SK-N-SH treated with all-trans-retinoic acid at 6 μM for 48 hours (cell line): ENCODE measurements at regions not wholly inside any gene's neighbourhood (a gene's known extent, or its start where the extent isn't known, plus 50 kb on each side); places are given as distances from the start of the nearest gene placed in this dataset.

Experiments
- ATAC-seq: fragments of 200-7000 bp; cut with Tn5 transposase; 3 replicates; pipeline ENCODE4 v1.9.1; 2020; ENCODE audit warnings: mild to moderate bottlenecking, moderate library complexity
- ARNTL ChIP-seq: fragments of 450-650 bp; formaldehyde crosslinking; IDR thresholded peaks from 2 replicates; pipeline ENCODE4 v1.5.0; 2020; ENCODE audit warnings: low read depth, mild to moderate bottlenecking, moderate library complexity, borderline replicate concordance
- BACH2 ChIP-seq: fragments of 250-450 bp; sonication (Bioruptor Pico); IDR thresholded peaks from 2 replicates; pipeline ENCODE4 v1.9.0; 2021; ENCODE audit warnings: mild to moderate bottlenecking, borderline replicate concordance
- CREB5 ChIP-seq: fragments of 250-450 bp; sonication (Bioruptor Pico); IDR thresholded peaks from 2 replicates; pipeline ENCODE4 v1.5.1; 2020; ENCODE audit warnings: low read depth, mild to moderate bottlenecking, moderate library complexity
- CSRNP3 ChIP-seq: fragments of 250-450 bp; sonication (Bioruptor Pico); IDR thresholded peaks from 2 replicates; pipeline ENCODE4 v1.5.1; 2021; ENCODE audit warnings: mild to moderate bottlenecking, moderate library complexity
- ESRRG ChIP-seq: fragments of 250-450 bp; sonication (Bioruptor Pico); IDR thresholded peaks from 2 replicates; pipeline ENCODE4 v1.6.1; 2021; ENCODE audit warnings: mild to moderate bottlenecking
- GLIS3 ChIP-seq: fragments of 250-450 bp; sonication (Bioruptor Pico); IDR thresholded peaks from 2 replicates; pipeline ENCODE4 v1.5.0; 2020; ENCODE audit warnings: mild to moderate bottlenecking, moderate library complexity
- ISL1 ChIP-seq: fragments of 250-450 bp; sonication (Bioruptor Pico); IDR thresholded peaks from 2 replicates; pipeline ENCODE4 v2.1.2; 2022; ENCODE audit warnings: mild to moderate bottlenecking, moderate library complexity
- OSR1 ChIP-seq: fragments of 250-450 bp; sonication (Bioruptor Pico); IDR thresholded peaks from 2 replicates; pipeline ENCODE4 v1.8.0; 2022; ENCODE audit warnings: moderate library complexity, mild to moderate bottlenecking, inconsistent platforms
- POU6F1 ChIP-seq: fragments of 250-450 bp; sonication (Bioruptor Pico); IDR thresholded peaks from 2 replicates; pipeline ENCODE4 v1.8.0; 2021; ENCODE audit warnings: low read depth, mild to moderate bottlenecking, moderate library complexity, borderline replicate concordance
- PPARA ChIP-seq: fragments of 250-450 bp; sonication (Bioruptor Pico); IDR thresholded peaks from 2 replicates; pipeline ENCODE4 v1.5.0; 2020; ENCODE audit warnings: mild to moderate bottlenecking, borderline replicate concordance
- RARB ChIP-seq: fragments of 250-450 bp; sonication (Bioruptor Pico); IDR thresholded peaks from 2 replicates; pipeline ENCODE4 v1.8.0; 2021; ENCODE audit warnings: mild to moderate bottlenecking, moderate library complexity
- SNAI2 ChIP-seq: fragments of 250-450 bp; sonication (Bioruptor Pico); IDR thresholded peaks from 2 replicates; pipeline ENCODE4 v1.5.0; 2020; ENCODE audit warnings: mild to moderate bottlenecking, moderate library complexity
- TCF4 ChIP-seq: fragments of 250-450 bp; sonication (Bioruptor Pico); IDR thresholded peaks from 2 replicates; pipeline ENCODE4 v1.8.0; 2021; ENCODE audit warnings: mild to moderate bottlenecking, moderate library complexity, borderline replicate concordance
- TOX ChIP-seq: fragments of 250-450 bp; sonication (Bioruptor Pico); IDR thresholded peaks from 2 replicates; pipeline ENCODE4 v1.8.0; 2021; ENCODE audit warnings: mild to moderate bottlenecking, moderate library complexity, borderline replicate concordance
- TSHZ2 ChIP-seq: fragments of 250-450 bp; sonication (Bioruptor Pico); IDR thresholded peaks from 2 replicates; pipeline ENCODE4 v1.5.0; 2020; ENCODE audit warnings: mild to moderate bottlenecking, moderate library complexity
- ZC3H10 ChIP-seq: fragments of 250-450 bp; sonication (Bioruptor Pico); IDR thresholded peaks from 2 replicates; pipeline ENCODE4 v1.5.1; 2021; ENCODE audit warnings: mild to moderate bottlenecking, moderate library complexity
- ZFP30 ChIP-seq: fragments of 450-650 bp; formaldehyde crosslinking; IDR thresholded peaks from 2 replicates; pipeline ENCODE4 v1.5.0; 2022; ENCODE audit warnings: mild to moderate bottlenecking, moderate library complexity
- ZNF565 ChIP-seq: fragments of 450-650 bp; formaldehyde crosslinking; conservative IDR thresholded peaks from 2 replicates; pipeline ENCODE4 v1.5.0; 2020; ENCODE audit warnings: low read depth, mild to moderate bottlenecking, moderate library complexity
- ZNF70 ChIP-seq: fragments of 450-650 bp; formaldehyde crosslinking; IDR thresholded peaks from 2 replicates; pipeline ENCODE4 v1.5.0; 2020; ENCODE audit warnings: mild to moderate bottlenecking, moderate library complexity
- ZNF8 ChIP-seq: fragments of 450-650 bp; formaldehyde crosslinking; IDR thresholded peaks from 2 replicates; pipeline ENCODE4 v1.5.0; 2020; ENCODE audit warnings: mild to moderate bottlenecking, moderate library complexity

GRCh38 chr4:182971702-182972101 is 54.5 kb upstream of the DCTD start:
- no peak for ATAC-seq
- TF ChIP-seq BACH2 (no peak), GLIS3 (CRISPR knock-in tag) (no peak), TOX (CRISPR knock-in tag) (no peak), ARNTL (CRISPR knock-in tag) (no peak), CREB5 (CRISPR knock-in tag) (no peak), RARB (CRISPR knock-in tag) (no peak), ZNF565 (CRISPR knock-in tag) (no peak), POU6F1 (CRISPR knock-in tag) (no peak), TCF4 (CRISPR knock-in tag) (no peak), CSRNP3 (no peak), ESRRG (no peak), ZNF8 (CRISPR knock-in tag) (no peak), SNAI2 (CRISPR knock-in tag) (no peak), ZC3H10 (CRISPR knock-in tag) (no peak), OSR1 (CRISPR knock-in tag) (no peak)

GRCh38 chr4:182969651-182970279 is 52.6 kb upstream of the DCTD start:
- TF ChIP-seq TSHZ2 (CRISPR knock-in tag) (no peak), ESRRG (no peak), OSR1 (CRISPR knock-in tag) (no peak), CREB5 (CRISPR knock-in tag) (no peak), GLIS3 (CRISPR knock-in tag) (no peak), ISL1 (CRISPR knock-in tag) (no peak), ZNF70 (no peak), ARNTL (CRISPR knock-in tag) (no peak), ZNF565 (CRISPR knock-in tag) (no peak)
- ATAC-seq = no peak

- TF ChIP-seq CSRNP3 (no peak), TSHZ2 (CRISPR knock-in tag) (no peak), PPARA (CRISPR knock-in tag) (no peak), ZNF70 (no peak), ISL1 (CRISPR knock-in tag) (no peak), ZFP30 (CRISPR knock-in tag) (no peak)
These were observed 51.9 kb upstream of the DCTD start for GRCh38 chr4:182968917-182969650.

More at GRCh38 chr4:182968917-182969650, 51.9 kb upstream of the DCTD start:
- no peak for ATAC-seq
